ENCODE measurements at regions not wholly inside any gene's neighbourhood (a gene's known extent, or its start where the extent isn't known, plus 50 kb on each side); places are given as distances from the start of the nearest gene placed in this dataset.

DNA sequence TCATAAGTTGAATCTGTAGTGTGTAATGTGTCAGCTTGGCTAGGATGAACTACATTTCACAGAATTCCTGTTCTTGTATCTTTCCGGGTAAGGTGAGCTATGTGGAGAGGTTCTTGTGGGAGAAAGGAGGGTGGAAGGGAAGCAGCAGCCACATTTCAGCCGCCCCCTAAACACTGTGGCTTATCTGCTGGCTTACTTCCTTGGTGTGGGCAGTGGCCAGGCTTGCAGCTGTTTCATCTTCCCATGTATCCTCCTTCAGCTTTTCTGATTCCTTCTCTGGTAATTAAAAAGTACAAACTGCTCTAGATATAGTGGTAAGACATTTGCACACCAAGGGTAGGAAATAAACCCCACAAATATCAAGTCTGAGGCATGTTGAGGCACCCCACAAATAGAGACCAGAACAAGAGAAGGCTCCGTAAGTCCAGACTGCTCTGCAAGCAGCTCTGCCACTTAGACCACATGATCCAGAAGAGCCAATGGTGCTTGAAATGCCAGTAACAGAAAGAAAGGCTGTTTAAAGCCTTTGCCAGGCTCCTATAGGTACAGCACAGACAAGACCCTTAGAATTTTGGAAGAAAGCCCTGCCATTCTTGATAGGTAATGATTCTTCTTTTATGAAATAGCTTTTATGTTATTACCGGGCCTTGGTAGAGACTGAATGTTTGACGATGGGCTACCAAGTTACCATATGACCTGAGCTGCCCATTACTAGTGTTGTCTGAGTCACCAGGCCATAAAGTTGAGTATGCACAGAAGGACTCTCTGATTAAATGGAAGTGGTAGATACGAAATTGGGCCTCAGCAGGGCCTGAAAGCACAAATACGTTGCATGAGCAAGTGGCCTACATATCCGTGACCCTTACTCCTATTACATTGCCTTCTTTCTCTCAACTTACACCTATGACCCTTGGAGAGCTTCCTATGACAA is 215.0 kb upstream of the SGK1 start:
- Histone ChIP-seq H3K36me3 (ENCODE audit: low read depth) (no peaks in the 10 kb centered on the region), H3K4me1 (ENCODE audit: low read depth) (no peaks in the 10 kb centered on the region), H3K4me3 (no peak overlapping the region), H3K9me3 (no peaks in the 10 kb centered on the region)
- no peak for TF ChIP-seq CTCF (IDR thresholded peaks at IDR 0.05)
- ATAC-seq, result no peak
- intact Hi-C loops (cut with DNase I, micrococcal nuclease), result no loop called here
- DNase-seq, result no peak

- DNase-seq, result no peak
- Histone ChIP-seq H3K36me3 (ENCODE audit: low read depth) (no peaks in the 10 kb centered on the region), H3K4me1 (ENCODE audit: low read depth) (no peaks in the 10 kb centered on the region), H3K9me3 (no peaks in the 10 kb centered on the region), H3K4me3 (no peak overlapping the region)
- TF ChIP-seq CTCF (IDR thresholded peaks at IDR 0.05), result no peak
- intact Hi-C loops (cut with DNase I, micrococcal nuclease), result no loop called here
- no peak for ATAC-seq
Observed at GRCh38 chr6:134531611-134532010, 213.7 kb upstream of the SGK1 start.

DNA sequence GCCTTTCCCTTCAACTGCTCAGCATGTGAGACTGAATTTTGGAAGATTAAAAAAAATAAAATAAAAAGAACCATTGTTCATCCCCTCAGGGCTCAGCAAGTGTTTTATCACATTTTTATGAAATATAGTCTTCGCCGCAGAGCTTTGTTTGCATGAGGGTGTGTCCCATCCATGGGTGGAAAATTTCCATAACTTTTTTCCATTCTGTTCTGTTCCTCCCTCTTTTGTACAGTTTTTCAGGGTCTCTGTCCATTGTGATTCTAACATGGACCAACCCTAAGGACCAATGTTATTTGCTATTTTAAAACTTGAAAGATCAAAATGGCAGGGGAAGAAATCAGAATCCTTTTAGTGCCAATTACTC is 213.3 kb upstream of the SGK1 start:
- DNase-seq (no peak), ATAC-seq (no peak)
- intact Hi-C loops (cut with DNase I, micrococcal nuclease), result no loop called here
- Histone ChIP-seq H3K4me3 (no peak overlapping the region), H3K36me3 (ENCODE audit: low read depth) (no peaks in the 10 kb centered on the region), H3K9me3 (no peaks in the 10 kb centered on the region), H3K4me1 (ENCODE audit: low read depth) (no peaks in the 10 kb centered on the region)
- no peak for TF ChIP-seq CTCF (IDR thresholded peaks at IDR 0.05)

GRCh38 chr6:134529921-134530320 is 212.0 kb upstream of the SGK1 start:
- no peaks in the 10 kb centered on the region for H3K4me1 ChIP-seq (ENCODE audit: low read depth)
- no peaks in the 10 kb centered on the region for H3K36me3 ChIP-seq (ENCODE audit: low read depth)
- no peak for TF ChIP-seq CTCF (IDR thresholded peaks at IDR 0.05)
- DNase-seq, result no peak
- ATAC-seq, result peak; percentile 54
- no peaks in the 10 kb centered on the region for H3K9me3 ChIP-seq
- H3K4me3 ChIP-seq, result no peak overlapping the region
- intact Hi-C loops (cut with DNase I, micrococcal nuclease), result no loop called here

GRCh38 chr6:134529305-134529704 is 211.4 kb upstream of the SGK1 start:
- no peak for TF ChIP-seq CTCF (IDR thresholded peaks at IDR 0.05)
- H3K4me3 ChIP-seq, result no peak overlapping the region
- no peaks in the 10 kb centered on the region for H3K36me3 ChIP-seq (ENCODE audit: low read depth)
- intact Hi-C loops (cut with DNase I, micrococcal nuclease), result no loop called here
- H3K4me1 ChIP-seq (ENCODE audit: low read depth), result no peaks in the 10 kb centered on the region
- DNase-seq, result no peak
- H3K9me3 ChIP-seq, result no peaks in the 10 kb centered on the region
- ATAC-seq, result no peak

All from mucosa of descending colon (tissue), 3 donors.